Endothelial cell (in vitro differentiated cells): ENCODE measurements at regions not wholly inside any gene's neighbourhood (a gene's known extent, or its start where the extent isn't known, plus 50 kb on each side); places are given as distances from the start of the nearest gene placed in this dataset.

Experiments used
- DNase-seq: peaks from one replicate; pipeline ENCODE4 v3.0.0; 2021; ENCODE audit warnings: low spot score
- H3K27ac Mint-ChIP-seq: one replicate; pipeline ENCODE4 v1.8.0; 2021; ENCODE audit warnings: mixed read lengths, inconsistent platforms; ENCODE audit not compliant: unreplicated experiment
- H3K27me3 Mint-ChIP-seq: one replicate; pipeline ENCODE4 v1.8.0; 2021; ENCODE audit warnings: mild to moderate bottlenecking, moderate library complexity, mixed read lengths, inconsistent platforms; ENCODE audit not compliant: unreplicated experiment
- H3K36me3 Mint-ChIP-seq: one replicate; pipeline ENCODE4 v1.8.0; 2021; ENCODE audit warnings: mild to moderate bottlenecking, low read depth, mixed read lengths, inconsistent platforms; ENCODE audit not compliant: unreplicated experiment
- H3K4me1 Mint-ChIP-seq: one replicate; pipeline ENCODE4 v1.8.0; 2021; ENCODE audit warnings: mild to moderate bottlenecking, mixed read lengths, inconsistent platforms; ENCODE audit not compliant: unreplicated experiment
- H3K4me3 Mint-ChIP-seq: one replicate; pipeline ENCODE4 v1.8.0; 2021; ENCODE audit warnings: mild to moderate bottlenecking, mixed read lengths, inconsistent platforms; ENCODE audit not compliant: unreplicated experiment
- H3K9me3 Mint-ChIP-seq: one replicate; pipeline ENCODE4 v1.8.0; 2021; ENCODE audit warnings: mixed read lengths, inconsistent platforms; ENCODE audit not compliant: unreplicated experiment
- TF ChIP-seq, protein P1 (sequence below): fragments of 200-600 bp; sonication (generic); IDR thresholded peaks from one replicate; pipeline ENCODE4 v1.5.0; 2021; ENCODE audit warnings: antibody characterized with exemption; ENCODE audit not compliant: unreplicated experiment

DNA sequence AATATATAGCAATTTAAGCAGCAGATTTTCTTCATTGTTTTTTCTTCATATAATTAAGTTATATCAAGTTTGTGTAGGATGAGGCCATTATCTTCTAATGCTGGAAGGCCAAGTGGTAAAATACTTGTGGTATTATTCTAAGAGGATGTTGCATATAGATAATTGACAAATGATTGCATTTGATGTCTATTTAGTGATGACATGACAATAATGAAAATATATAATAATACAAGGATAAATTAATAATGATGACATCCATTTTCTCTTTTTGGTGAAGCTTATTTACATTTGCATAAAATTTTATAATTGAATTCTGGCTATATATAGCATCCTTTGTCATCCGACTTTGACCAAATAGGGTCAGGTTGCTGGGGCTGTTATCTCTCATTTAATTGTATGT, 195.4 kb upstream of the KCNJ16 start:
- no peak overlapping the region for H3K27ac Mint-ChIP-seq
- DNase-seq = no peak
- no peaks in the 10 kb centered on the region for H3K27me3 Mint-ChIP-seq
- TF ChIP-seq, protein P1, sequence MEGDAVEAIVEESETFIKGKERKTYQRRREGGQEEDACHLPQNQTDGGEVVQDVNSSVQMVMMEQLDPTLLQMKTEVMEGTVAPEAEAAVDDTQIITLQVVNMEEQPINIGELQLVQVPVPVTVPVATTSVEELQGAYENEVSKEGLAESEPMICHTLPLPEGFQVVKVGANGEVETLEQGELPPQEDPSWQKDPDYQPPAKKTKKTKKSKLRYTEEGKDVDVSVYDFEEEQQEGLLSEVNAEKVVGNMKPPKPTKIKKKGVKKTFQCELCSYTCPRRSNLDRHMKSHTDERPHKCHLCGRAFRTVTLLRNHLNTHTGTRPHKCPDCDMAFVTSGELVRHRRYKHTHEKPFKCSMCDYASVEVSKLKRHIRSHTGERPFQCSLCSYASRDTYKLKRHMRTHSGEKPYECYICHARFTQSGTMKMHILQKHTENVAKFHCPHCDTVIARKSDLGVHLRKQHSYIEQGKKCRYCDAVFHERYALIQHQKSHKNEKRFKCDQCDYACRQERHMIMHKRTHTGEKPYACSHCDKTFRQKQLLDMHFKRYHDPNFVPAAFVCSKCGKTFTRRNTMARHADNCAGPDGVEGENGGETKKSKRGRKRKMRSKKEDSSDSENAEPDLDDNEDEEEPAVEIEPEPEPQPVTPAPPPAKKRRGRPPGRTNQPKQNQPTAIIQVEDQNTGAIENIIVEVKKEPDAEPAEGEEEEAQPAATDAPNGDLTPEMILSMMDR = no peak
- no peaks in the 10 kb centered on the region for H3K9me3 Mint-ChIP-seq
- H3K4me1 Mint-ChIP-seq = no peaks in the 10 kb centered on the region
- no peak overlapping the region for H3K4me3 Mint-ChIP-seq
- no peaks in the 10 kb centered on the region for H3K36me3 Mint-ChIP-seq

DNA sequence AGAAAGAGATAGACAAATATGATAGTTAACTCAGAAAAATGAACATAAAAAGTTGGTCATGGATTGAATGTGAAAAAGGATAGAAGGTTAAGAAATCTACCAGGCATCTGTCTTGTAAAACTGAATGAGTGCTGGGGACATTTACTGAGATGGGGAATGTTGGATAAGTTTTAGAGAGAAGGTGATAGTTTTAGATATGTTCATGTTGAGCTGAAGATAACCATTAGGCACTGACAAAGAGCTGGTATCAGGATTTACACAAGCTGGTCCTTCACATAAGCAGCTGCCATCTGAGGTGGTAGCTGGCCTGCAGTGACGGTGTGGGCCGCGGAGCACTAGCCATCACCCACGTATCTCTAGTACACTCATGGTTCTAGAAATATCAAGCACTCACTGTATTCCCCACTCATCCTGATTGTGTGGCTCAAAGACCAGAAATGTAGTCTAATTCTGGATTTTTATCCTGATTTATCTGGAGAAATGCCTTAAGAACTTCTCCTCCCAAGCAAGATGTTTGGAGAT, 194.4 kb upstream of the KCNJ16 start:
- H3K36me3 Mint-ChIP-seq = no peaks in the 10 kb centered on the region
- no peak overlapping the region for H3K4me3 Mint-ChIP-seq
- no peak overlapping the region for H3K27ac Mint-ChIP-seq
- DNase-seq = no peak
- TF ChIP-seq, protein P1 = no peak
- no peaks in the 10 kb centered on the region for H3K27me3 Mint-ChIP-seq
- no peaks in the 10 kb centered on the region for H3K4me1 Mint-ChIP-seq
- H3K9me3 Mint-ChIP-seq = no peaks in the 10 kb centered on the region

DNA sequence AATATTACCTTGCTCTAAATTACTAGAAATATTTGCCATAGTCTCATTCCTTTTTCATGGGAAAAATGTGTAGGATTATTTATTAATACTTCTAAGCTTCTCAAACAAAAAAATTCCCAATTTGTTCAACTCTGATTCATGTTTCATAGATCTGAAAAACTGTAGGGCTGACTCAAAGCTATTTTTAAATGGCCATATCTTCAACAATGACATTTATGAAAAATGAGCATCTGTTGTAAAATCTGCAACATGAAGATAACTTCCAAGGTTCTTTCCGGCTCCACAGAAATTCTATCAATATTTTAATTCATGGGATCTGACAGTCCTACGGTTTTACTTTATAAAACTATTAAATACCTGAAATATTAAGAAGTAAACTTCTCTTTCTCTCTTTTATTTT, 192.7 kb upstream of the KCNJ16 start:
- no peak overlapping the region for H3K27ac Mint-ChIP-seq
- no peaks in the 10 kb centered on the region for H3K9me3 Mint-ChIP-seq
- H3K27me3 Mint-ChIP-seq = no peaks in the 10 kb centered on the region
- no peak for DNase-seq
- no peak overlapping the region for H3K4me3 Mint-ChIP-seq
- no peaks in the 10 kb centered on the region for H3K36me3 Mint-ChIP-seq
- H3K4me1 Mint-ChIP-seq = no peaks in the 10 kb centered on the region
- TF ChIP-seq, protein P1 = no peak

DNA sequence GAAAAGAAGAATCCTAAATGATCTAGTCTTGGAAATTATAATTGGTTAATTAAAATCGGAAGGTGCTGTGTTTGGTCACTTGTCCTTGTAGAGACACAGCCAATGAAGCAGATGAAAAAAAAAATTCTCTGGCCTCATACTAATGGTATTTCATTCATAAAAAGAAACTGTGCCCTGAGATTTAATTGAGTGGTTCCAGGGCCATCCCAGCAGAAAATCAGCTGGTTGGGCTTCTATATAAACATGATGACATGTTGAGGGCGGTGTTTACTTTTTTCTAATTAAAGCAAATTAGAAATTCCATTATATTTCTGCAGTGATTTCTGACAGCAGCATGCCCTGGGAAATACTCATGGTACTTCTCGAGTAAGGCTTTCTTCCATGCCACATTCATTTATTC, 191.9 kb upstream of the KCNJ16 start:
- no peaks in the 10 kb centered on the region for H3K36me3 Mint-ChIP-seq
- TF ChIP-seq, protein P1 = no peak
- no peaks in the 10 kb centered on the region for H3K9me3 Mint-ChIP-seq
- no peak overlapping the region for H3K27ac Mint-ChIP-seq
- H3K4me3 Mint-ChIP-seq = no peak overlapping the region
- DNase-seq = no peak
- H3K4me1 Mint-ChIP-seq = no peaks in the 10 kb centered on the region
- no peaks in the 10 kb centered on the region for H3K27me3 Mint-ChIP-seq

DNA sequence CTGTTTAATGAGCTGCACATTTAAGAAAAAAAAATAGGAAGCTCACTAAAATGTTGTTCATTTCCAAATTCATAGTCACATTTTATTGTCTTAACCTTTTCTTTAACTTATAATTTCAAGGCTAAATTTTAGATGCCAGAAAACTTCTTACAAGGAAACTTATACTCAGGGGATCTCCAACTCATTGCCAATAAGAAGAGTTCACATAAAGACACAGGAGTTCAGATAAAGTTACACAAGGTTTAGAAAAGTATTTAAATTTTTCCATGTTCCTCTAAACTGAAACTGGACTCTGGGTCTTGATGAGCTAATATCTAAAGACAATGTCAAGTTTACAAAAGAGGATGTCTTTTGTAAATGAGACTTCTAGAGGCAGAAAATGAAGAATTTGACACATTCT, 190.7 kb upstream of the KCNJ16 start:
- Mint-ChIP-seq H3K4me3 (no peak overlapping the region), H3K36me3 (no peaks in the 10 kb centered on the region), H3K4me1 (no peaks in the 10 kb centered on the region), H3K27ac (no peak overlapping the region), H3K27me3 (no peaks in the 10 kb centered on the region), H3K9me3 (no peaks in the 10 kb centered on the region)
- TF ChIP-seq, protein P1 = no peak
- no peak for DNase-seq
